Ammon's horn (tissue), 1 donor: ENCODE measurements at regions not wholly inside any gene's neighbourhood (a gene's known extent, or its start where the extent isn't known, plus 50 kb on each side); places are given as distances from the start of the nearest gene placed in this dataset.

Experiments
- DNase-seq: peaks from one replicate; pipeline ENCODE4 v3.0.0-alpha.2; 2016; ENCODE audit warnings: low spot score

- DNase-seq = no peak
These were observed 203.6 kb upstream of the PRICKLE1 start for GRCh38 chr12:42793166-42793565.

GRCh38 chr12:42792265-42792664 lies 202.7 kb upstream of the PRICKLE1 start:
- no peak for DNase-seq

GRCh38 chr12:42791399-42791798 lies 201.9 kb upstream of the PRICKLE1 start:
- no peak for DNase-seq

GRCh38 chr12:42790761-42791151 lies 201.2 kb upstream of the PRICKLE1 start:
- no peak for DNase-seq

- DNase-seq = no peak
These were observed 200.5 kb upstream of the PRICKLE1 start for GRCh38 chr12:42789808-42790760.

- DNase-seq = no peak
These were observed 197.0 kb upstream of the PRICKLE1 start for GRCh38 chr12:42786400-42787148.

- no peak for DNase-seq
These were observed 196.4 kb upstream of the PRICKLE1 start for GRCh38 chr12:42785944-42786343.

GRCh38 chr12:42780671-42781070 lies 191.1 kb upstream of the PRICKLE1 start:
- DNase-seq = no peak

- DNase-seq = no peak
These were observed 189.8 kb upstream of the PRICKLE1 start for GRCh38 chr12:42779186-42779859.

- DNase-seq = no peak
These were observed 186.8 kb upstream of the PRICKLE1 start for GRCh38 chr12:42776396-42776795.

- no peak for DNase-seq
These were observed 184.7 kb upstream of the PRICKLE1 start for GRCh38 chr12:42774238-42774637.

GRCh38 chr12:42770261-42770660 lies 180.7 kb upstream of the PRICKLE1 start:
- DNase-seq = no peak

GRCh38 chr12:42769455-42769854 lies 179.9 kb upstream of the PRICKLE1 start:
- no peak for DNase-seq

GRCh38 chr12:42767998-42768397 lies 178.5 kb upstream of the PRICKLE1 start:
- no peak for DNase-seq

- no peak for DNase-seq
These were observed 177.9 kb upstream of the PRICKLE1 start for GRCh38 chr12:42767326-42767954.

- DNase-seq = no peak
These were observed 177.2 kb upstream of the PRICKLE1 start for GRCh38 chr12:42766754-42767153.

GRCh38 chr12:42766026-42766425 lies 176.5 kb upstream of the PRICKLE1 start:
- DNase-seq = no peak

GRCh38 chr12:42763682-42764081 lies 174.1 kb upstream of the PRICKLE1 start:
- DNase-seq = no peak

GRCh38 chr12:42762395-42762925 lies 172.9 kb upstream of the PRICKLE1 start:
- no peak for DNase-seq

- no peak for DNase-seq
These were observed 172.2 kb upstream of the PRICKLE1 start for GRCh38 chr12:42761601-42762350.

GRCh38 chr12:42761086-42761485 lies 171.5 kb upstream of the PRICKLE1 start:
- DNase-seq = no peak
